ENCODE measurements at regions not wholly inside any gene's neighbourhood (a gene's known extent, or its start where the extent isn't known, plus 50 kb on each side); places are given as distances from the start of the nearest gene placed in this dataset.

DNA sequence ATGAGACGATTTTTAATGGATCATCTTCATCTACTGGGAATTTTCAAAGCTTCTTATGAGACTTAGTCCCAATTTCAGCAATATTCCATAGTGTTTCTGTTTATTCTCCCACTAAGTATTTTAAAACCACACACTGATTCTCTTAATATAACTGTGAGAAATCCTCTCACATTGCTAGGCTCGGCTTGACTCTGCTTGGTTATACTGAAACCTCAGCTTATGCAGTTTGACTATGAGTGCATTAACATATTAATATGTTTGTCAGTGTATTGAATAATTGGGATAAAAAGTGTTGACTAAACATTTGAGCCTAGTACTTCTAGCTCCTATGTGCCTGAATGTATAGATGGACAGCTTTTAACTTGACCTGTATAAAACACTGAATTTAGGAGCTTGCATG lies 298.5 kb upstream of the IZUMO3 start:
- DNase-seq (ENCODE audit: low read depth): no peak
- in situ Hi-C loops (cut with HindIII; ENCODE audit: low sequenced_read_pairs): no loop called here
- TF ChIP-seq, protein P1, sequence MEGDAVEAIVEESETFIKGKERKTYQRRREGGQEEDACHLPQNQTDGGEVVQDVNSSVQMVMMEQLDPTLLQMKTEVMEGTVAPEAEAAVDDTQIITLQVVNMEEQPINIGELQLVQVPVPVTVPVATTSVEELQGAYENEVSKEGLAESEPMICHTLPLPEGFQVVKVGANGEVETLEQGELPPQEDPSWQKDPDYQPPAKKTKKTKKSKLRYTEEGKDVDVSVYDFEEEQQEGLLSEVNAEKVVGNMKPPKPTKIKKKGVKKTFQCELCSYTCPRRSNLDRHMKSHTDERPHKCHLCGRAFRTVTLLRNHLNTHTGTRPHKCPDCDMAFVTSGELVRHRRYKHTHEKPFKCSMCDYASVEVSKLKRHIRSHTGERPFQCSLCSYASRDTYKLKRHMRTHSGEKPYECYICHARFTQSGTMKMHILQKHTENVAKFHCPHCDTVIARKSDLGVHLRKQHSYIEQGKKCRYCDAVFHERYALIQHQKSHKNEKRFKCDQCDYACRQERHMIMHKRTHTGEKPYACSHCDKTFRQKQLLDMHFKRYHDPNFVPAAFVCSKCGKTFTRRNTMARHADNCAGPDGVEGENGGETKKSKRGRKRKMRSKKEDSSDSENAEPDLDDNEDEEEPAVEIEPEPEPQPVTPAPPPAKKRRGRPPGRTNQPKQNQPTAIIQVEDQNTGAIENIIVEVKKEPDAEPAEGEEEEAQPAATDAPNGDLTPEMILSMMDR (IDR thresholded peaks at IDR 0.05; ENCODE audit: low read depth, low read length, missing control alignments): no peak

DNA sequence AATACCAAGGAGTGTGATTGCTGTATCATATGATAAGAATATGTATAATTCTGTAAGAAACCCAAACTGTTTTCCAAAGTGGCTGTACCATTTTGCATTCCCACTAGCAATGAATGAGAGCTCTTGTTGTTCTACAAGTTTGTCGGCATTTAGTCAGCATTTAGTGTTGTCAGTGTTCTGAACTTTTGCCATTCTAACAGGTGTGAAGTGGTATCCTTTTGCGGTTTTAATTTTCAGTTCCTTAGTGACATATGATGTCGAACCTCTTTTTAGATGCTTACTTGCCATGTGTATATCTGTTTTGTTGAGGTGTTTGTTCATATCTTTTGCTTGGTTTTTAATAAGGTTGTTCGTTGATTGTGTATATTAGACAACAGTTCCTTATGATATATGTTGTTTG lies 296.3 kb upstream of the IZUMO3 start:
- TF ChIP-seq, protein P1 (IDR thresholded peaks at IDR 0.05; ENCODE audit: low read depth, low read length, missing control alignments): no peak
- no peak overlapping the region for H3K4me3 ChIP-seq (ENCODE audit: low read depth, low read length)
- in situ Hi-C loops (cut with HindIII; ENCODE audit: low sequenced_read_pairs): no loop called here
- DNase-seq (ENCODE audit: low read depth): no peak

More for the DNA sequence above, 298.5 kb upstream of the IZUMO3 start:
- H3K4me3 ChIP-seq (ENCODE audit: low read depth, low read length): no peak overlapping the region

DNA sequence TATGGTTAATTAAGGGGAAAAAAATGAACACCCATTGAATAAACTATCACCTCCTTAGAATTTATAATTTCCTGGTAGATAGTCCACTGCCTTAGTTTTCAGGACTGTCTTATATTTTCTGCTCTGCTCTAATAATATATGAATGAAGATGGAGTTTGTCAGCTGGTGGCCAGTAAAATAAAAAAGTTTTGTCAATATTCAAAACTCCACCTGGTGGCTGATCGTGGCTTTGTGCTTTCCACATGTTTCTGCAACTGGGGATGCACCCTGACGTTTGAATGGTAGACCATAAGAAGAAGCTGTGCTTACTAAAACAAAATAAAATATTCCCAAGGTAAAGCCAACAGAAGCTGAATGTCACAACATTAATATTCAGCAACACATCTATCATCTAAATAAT lies 286.6 kb upstream of the IZUMO3 start:
- TF ChIP-seq, protein P1 (IDR thresholded peaks at IDR 0.05; ENCODE audit: low read depth, low read length, missing control alignments): peak; percentile 14
- in situ Hi-C loops (cut with HindIII; ENCODE audit: low sequenced_read_pairs): no loop called here
- DNase-seq (ENCODE audit: low read depth): no peak
- no peak overlapping the region for H3K4me3 ChIP-seq (ENCODE audit: low read depth, low read length)

DNA sequence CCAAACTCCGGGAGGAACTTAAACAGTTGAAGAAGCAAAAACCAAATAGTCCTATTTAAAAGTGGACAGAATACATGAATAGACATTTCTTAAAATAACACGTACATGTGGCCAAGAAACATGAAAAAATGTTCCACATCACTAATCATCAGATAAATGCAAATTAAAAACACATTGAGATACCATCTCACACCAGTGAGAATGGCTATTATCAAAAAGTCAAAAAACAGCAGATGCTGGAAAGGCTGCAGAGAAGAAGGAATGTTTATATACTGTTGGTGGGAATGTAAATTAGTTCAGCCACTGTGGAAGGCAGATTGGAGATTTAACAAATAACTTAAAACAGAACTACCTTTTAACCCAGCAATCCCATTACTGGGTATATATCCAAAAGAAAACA lies 283.0 kb upstream of the IZUMO3 start:
- no peak for DNase-seq (ENCODE audit: low read depth)
- in situ Hi-C loops (cut with HindIII; ENCODE audit: low sequenced_read_pairs): no loop called here
- H3K4me3 ChIP-seq (ENCODE audit: low read depth, low read length): no peak overlapping the region
- TF ChIP-seq, protein P1 (IDR thresholded peaks at IDR 0.05; ENCODE audit: low read depth, low read length, missing control alignments): no peak

DNA sequence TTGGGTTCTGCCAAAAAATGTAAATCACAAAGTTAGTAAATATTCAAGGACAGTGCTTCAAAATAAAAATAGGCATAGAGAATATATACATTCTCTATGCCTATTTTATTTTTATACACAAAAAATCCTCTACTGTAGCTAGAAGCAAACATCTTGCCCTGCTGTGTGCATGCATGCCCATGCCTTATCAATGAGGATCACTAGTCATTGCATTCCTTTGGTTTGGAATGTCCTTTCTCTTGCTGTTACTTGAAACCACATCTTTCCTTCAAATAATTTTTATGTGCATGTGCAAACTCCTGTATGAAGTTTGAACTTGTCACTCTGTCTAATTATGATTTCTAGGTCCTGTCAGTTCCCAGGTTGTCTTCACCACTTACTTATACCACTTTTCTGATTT lies 278.9 kb upstream of the IZUMO3 start:
- TF ChIP-seq, protein P1 (IDR thresholded peaks at IDR 0.05; ENCODE audit: low read depth, low read length, missing control alignments): no peak
- in situ Hi-C loops (cut with HindIII; ENCODE audit: low sequenced_read_pairs): no loop called here
- H3K4me3 ChIP-seq (ENCODE audit: low read depth, low read length): no peak overlapping the region
- DNase-seq (ENCODE audit: low read depth): no peak

DNA sequence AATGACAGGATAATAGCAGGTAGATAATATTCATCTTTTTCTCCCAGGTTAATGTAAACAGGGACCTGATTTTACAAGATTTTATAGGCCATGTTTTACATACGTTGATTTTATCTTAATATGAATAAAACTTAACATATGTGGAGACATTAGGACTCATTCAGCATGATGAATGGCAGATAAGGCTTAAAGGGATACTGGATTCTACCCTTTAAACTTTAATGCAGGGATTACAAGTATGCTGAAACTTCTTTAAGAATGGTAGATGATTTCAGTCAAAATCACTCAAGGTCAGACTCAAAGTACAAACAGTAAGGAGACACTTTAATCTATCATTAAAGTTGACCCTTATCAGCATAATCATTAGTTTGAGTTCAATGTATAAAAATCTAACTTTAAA lies 274.5 kb upstream of the IZUMO3 start:
- in situ Hi-C loops (cut with HindIII; ENCODE audit: low sequenced_read_pairs): no loop called here
- no peak overlapping the region for H3K4me3 ChIP-seq (ENCODE audit: low read depth, low read length)
- TF ChIP-seq, protein P1 (IDR thresholded peaks at IDR 0.05; ENCODE audit: low read depth, low read length, missing control alignments): no peak
- DNase-seq (ENCODE audit: low read depth): no peak

DNA sequence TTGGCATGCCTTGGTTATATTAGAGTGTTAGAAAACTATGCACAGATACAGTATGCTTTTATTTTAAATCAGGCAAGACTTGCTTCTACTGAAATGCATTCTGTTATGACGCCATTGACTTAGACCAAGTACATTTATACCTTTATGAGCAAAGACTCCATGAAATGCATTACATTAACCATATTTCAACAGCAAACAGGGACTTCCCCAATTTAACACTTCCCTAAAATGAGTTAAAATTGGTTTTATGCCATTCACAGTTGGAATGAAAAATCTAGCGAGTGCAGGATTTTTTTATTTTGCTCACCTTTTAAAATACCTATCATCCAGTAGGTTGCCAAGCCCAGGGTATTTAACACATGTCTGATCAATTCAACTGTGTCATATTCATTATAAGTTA lies 272.1 kb upstream of the IZUMO3 start:
- TF ChIP-seq, protein P1 (IDR thresholded peaks at IDR 0.05; ENCODE audit: low read depth, low read length, missing control alignments): no peak
- no peak for DNase-seq (ENCODE audit: low read depth)
- in situ Hi-C loops (cut with HindIII; ENCODE audit: low sequenced_read_pairs): no loop called here
- no peak overlapping the region for H3K4me3 ChIP-seq (ENCODE audit: low read depth, low read length)

Measured in astrocyte of the cerebellum (primary cell).